ENCODE measurements at regions not wholly inside any gene's neighbourhood (a gene's known extent, or its start where the extent isn't known, plus 50 kb on each side); places are given as distances from the start of the nearest gene placed in this dataset.

DNA sequence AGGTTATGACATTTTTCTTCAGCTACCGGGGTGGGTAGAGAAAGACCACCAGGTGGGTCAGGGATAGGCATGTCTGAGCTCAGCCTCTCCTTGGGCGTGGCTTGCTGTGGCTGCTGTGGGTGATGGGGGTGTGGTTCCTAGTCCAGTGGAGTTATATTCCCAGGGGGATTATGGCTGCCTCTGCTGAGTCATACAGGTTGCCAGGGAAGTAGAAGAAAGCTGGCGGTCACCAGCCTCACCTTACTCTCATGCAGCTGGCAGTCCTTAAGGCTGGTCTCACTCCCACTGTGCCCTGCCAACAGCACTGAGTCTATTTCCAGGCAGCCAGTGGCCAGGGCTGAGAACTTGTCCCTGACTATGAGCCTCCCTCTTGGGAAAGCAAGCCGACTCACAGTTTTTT lies 130.0 kb downstream of the SCP2D1 start:
- TF ChIP-seq, protein P1, sequence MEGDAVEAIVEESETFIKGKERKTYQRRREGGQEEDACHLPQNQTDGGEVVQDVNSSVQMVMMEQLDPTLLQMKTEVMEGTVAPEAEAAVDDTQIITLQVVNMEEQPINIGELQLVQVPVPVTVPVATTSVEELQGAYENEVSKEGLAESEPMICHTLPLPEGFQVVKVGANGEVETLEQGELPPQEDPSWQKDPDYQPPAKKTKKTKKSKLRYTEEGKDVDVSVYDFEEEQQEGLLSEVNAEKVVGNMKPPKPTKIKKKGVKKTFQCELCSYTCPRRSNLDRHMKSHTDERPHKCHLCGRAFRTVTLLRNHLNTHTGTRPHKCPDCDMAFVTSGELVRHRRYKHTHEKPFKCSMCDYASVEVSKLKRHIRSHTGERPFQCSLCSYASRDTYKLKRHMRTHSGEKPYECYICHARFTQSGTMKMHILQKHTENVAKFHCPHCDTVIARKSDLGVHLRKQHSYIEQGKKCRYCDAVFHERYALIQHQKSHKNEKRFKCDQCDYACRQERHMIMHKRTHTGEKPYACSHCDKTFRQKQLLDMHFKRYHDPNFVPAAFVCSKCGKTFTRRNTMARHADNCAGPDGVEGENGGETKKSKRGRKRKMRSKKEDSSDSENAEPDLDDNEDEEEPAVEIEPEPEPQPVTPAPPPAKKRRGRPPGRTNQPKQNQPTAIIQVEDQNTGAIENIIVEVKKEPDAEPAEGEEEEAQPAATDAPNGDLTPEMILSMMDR (IDR thresholded peaks at IDR 0.05), result no peak
- TF ChIP-seq POLR2A (IDR thresholded peaks at IDR 0.05), result no peak
